Stimulated activated CD4-positive, alpha-beta T cell treated with anti-CD3 and anti-CD28 coated beads, TNF-alpha, amount 100 ng/mL, for 1 hour (primary cell): ENCODE measurements at regions not wholly inside any gene's neighbourhood (a gene's known extent, or its start where the extent isn't known, plus 50 kb on each side); places are given as distances from the start of the nearest gene placed in this dataset.

ENCODE experiments used
- DNase-seq, 3 donors: peaks; one replicate each; pipeline ENCODE4 v3.0.0-alpha.2; 2020; ENCODE audit warnings: low read depth in 3 of 3, low spot score in 1 of 3

- no peak for DNase-seq
These were observed 115.4 kb downstream of the AXIN2 start for GRCh38 chr17:65446043-65446442.

GRCh38 chr17:65444049-65444448, 117.4 kb downstream of the AXIN2 start:
- DNase-seq, result no peak

- no peak for DNase-seq
These were observed 118.8 kb downstream of the AXIN2 start for GRCh38 chr17:65442691-65443090.

- no peak for DNase-seq
These were observed 119.2 kb downstream of the AXIN2 start for GRCh38 chr17:65442250-65442649.

GRCh38 chr17:65441053-65441605, 120.3 kb downstream of the AXIN2 start:
- no peak for DNase-seq

GRCh38 chr17:65438708-65439294, 122.6 kb downstream of the AXIN2 start:
- DNase-seq, result no peak

- no peak for DNase-seq
These were observed 123.3 kb downstream of the AXIN2 start for GRCh38 chr17:65438173-65438572.

- DNase-seq, result no peak
These were observed 124.6 kb downstream of the AXIN2 start for GRCh38 chr17:65436871-65437270.

- no peak for DNase-seq
These were observed 126.6 kb downstream of the AXIN2 start for GRCh38 chr17:65434878-65435277.

- no peak for DNase-seq
These were observed 127.2 kb downstream of the AXIN2 start for GRCh38 chr17:65434251-65434650.

- no peak for DNase-seq
These were observed 127.9 kb downstream of the AXIN2 start for GRCh38 chr17:65433592-65433991.

GRCh38 chr17:65433157-65433556, 128.3 kb downstream of the AXIN2 start:
- DNase-seq, result no peak

GRCh38 chr17:65431116-65431515, 130.3 kb downstream of the AXIN2 start:
- no peak for DNase-seq

GRCh38 chr17:65430209-65430833, 131.1 kb downstream of the AXIN2 start:
- DNase-seq, result no peak

- no peak for DNase-seq
These were observed 137.9 kb downstream of the AXIN2 start for GRCh38 chr17:65423346-65424140.

- no peak for DNase-seq
These were observed 142.8 kb downstream of the AXIN2 start for GRCh38 chr17:65418622-65419021.

- no peak for DNase-seq
These were observed 143.8 kb downstream of the AXIN2 start for GRCh38 chr17:65417406-65418221.

GRCh38 chr17:65415991-65416390, 145.5 kb downstream of the AXIN2 start:
- DNase-seq, result no peak

GRCh38 chr17:65413390-65413789, 148.1 kb downstream of the AXIN2 start:
- no peak for DNase-seq

- no peak for DNase-seq
These were observed 152.1 kb downstream of the AXIN2 start for GRCh38 chr17:65409381-65409780.

- DNase-seq, result no peak
These were observed 153.4 kb downstream of the AXIN2 start for GRCh38 chr17:65408050-65408449.
